Testis (tissue), 2 donors: ENCODE measurements at regions not wholly inside any gene's neighbourhood (a gene's known extent, or its start where the extent isn't known, plus 50 kb on each side); places are given as distances from the start of the nearest gene placed in this dataset.

Experiments
- DNase-seq: peaks from one replicate; pipeline ENCODE4 v3.0.0-alpha.2; 2019
- H3K27ac ChIP-seq, 2 donors: fragments of 200-600 bp; sonication (generic); one replicate each; pipeline ENCODE4 v1.5.1; 2019
- H3K27me3 ChIP-seq: fragments of 200-600 bp; sonication (generic); one replicate; pipeline ENCODE4 v1.5.1; 2019
- H3K36me3 ChIP-seq: fragments of 200-600 bp; sonication (generic); one replicate; pipeline ENCODE4 v1.5.1; 2017; ENCODE audit warnings: low read depth; ENCODE audit errors: missing control alignments
- H3K4me1 ChIP-seq: fragments of 200-600 bp; sonication (generic); one replicate; pipeline ENCODE4 v1.5.1; 2019
- H3K4me3 ChIP-seq, 2 donors: fragments of 200-600 bp; sonication (generic); one replicate each; pipeline ENCODE4 v1.5.1; 2017 to 2019
- H3K9me3 ChIP-seq: fragments of 200-600 bp; sonication (generic); one replicate; pipeline ENCODE4 v1.5.1; 2017
- POLR2A ChIP-seq: fragments of 450-650 bp; IDR thresholded peaks from one replicate; pipeline ENCODE4 v1.6.1; 2017; ENCODE audit warnings: antibody characterized with exemption, mild to moderate bottlenecking, moderate library complexity
- WGBS, 2 donors: methylation state at CpG; one replicate each; pipeline ENCODE4 v1.1.5; 2018; 5-methylcytosine and 5-hydroxymethylcytosine counted together
- intact Hi-C: fragments of 100-400 bp; cut with DNase I; formaldehyde crosslinking; loops from one replicate; pipeline ENCODE4 v1.15.1; 2023; ENCODE audit warnings: low total_unique reads
- TF ChIP-seq, protein P1 (sequence below), 3 experiments: fragments of 450-650 bp in 2 of 3; fragments of 200-600 bp in 1 of 3; sonication (generic) in 1 of 3; IDR thresholded peaks; one replicate each; pipeline ENCODE4 v1.5.1; 2016 to 2019; ENCODE audit warnings: antibody characterized with exemption in 3 of 3, mild to moderate bottlenecking in 2 of 3, moderate library complexity in 1 of 3

GRCh38 chr21:41561701-41562100, 53.7 kb upstream of the TMPRSS2 start:
- intact Hi-C loops = no loop called here
- TF ChIP-seq, protein P1, sequence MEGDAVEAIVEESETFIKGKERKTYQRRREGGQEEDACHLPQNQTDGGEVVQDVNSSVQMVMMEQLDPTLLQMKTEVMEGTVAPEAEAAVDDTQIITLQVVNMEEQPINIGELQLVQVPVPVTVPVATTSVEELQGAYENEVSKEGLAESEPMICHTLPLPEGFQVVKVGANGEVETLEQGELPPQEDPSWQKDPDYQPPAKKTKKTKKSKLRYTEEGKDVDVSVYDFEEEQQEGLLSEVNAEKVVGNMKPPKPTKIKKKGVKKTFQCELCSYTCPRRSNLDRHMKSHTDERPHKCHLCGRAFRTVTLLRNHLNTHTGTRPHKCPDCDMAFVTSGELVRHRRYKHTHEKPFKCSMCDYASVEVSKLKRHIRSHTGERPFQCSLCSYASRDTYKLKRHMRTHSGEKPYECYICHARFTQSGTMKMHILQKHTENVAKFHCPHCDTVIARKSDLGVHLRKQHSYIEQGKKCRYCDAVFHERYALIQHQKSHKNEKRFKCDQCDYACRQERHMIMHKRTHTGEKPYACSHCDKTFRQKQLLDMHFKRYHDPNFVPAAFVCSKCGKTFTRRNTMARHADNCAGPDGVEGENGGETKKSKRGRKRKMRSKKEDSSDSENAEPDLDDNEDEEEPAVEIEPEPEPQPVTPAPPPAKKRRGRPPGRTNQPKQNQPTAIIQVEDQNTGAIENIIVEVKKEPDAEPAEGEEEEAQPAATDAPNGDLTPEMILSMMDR (IDR thresholded peaks at IDR 0.05) = no peak
- no peak for TF ChIP-seq POLR2A
- Histone ChIP-seq H3K27me3 (no peaks in the 10 kb centered on the region), H3K4me3 (no peak overlapping the region), H3K4me1 (no peaks in the 10 kb centered on the region), H3K9me3 (no peaks in the 10 kb centered on the region), H3K27ac (no peak overlapping the region), H3K36me3 (no peaks in the 10 kb centered on the region)
- DNase-seq = no peak
- WGBS, 2 donors = 91 to 96% methylated on average over 4 of the region's 4 CpGs

DNA sequence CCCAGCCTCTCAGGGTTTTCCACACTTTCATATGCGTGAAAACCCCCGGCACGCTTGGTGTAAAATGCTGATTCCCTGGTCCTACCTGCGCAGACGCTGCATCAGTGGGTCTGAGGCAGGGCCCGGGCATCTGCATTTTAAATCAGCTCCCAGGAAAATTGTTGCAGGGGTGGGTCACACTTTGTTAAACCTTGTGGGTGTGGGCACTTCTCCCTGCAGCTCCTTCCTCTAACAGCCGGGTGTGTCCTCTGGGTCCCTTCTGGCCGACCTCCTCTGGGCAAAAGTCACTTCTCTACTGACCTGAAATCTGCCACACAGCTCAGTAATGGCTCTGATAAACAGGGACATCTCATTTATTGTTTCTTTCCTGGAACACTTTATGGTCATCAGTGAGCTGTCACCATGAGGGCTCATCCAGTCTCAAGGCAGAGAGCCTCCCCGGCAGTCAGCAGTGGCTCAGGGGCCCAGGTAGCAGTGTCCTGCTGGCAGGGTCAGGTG, 52.8 kb upstream of the TMPRSS2 start:
- no peak for DNase-seq
- TF ChIP-seq, protein P1 (IDR thresholded peaks at IDR 0.05) = no peak
- no peak for TF ChIP-seq POLR2A
- Histone ChIP-seq H3K4me1 (no peaks in the 10 kb centered on the region), H3K27ac (no peak overlapping the region), H3K9me3 (no peaks in the 10 kb centered on the region), H3K27me3 (no peaks in the 10 kb centered on the region), H3K36me3 (no peaks in the 10 kb centered on the region), H3K4me3 (no peak overlapping the region)
- intact Hi-C loops = no loop called here
- WGBS, 2 donors = 44 to 54% methylated on average over 8 to 9 of the region's 9 CpGs

DNA sequence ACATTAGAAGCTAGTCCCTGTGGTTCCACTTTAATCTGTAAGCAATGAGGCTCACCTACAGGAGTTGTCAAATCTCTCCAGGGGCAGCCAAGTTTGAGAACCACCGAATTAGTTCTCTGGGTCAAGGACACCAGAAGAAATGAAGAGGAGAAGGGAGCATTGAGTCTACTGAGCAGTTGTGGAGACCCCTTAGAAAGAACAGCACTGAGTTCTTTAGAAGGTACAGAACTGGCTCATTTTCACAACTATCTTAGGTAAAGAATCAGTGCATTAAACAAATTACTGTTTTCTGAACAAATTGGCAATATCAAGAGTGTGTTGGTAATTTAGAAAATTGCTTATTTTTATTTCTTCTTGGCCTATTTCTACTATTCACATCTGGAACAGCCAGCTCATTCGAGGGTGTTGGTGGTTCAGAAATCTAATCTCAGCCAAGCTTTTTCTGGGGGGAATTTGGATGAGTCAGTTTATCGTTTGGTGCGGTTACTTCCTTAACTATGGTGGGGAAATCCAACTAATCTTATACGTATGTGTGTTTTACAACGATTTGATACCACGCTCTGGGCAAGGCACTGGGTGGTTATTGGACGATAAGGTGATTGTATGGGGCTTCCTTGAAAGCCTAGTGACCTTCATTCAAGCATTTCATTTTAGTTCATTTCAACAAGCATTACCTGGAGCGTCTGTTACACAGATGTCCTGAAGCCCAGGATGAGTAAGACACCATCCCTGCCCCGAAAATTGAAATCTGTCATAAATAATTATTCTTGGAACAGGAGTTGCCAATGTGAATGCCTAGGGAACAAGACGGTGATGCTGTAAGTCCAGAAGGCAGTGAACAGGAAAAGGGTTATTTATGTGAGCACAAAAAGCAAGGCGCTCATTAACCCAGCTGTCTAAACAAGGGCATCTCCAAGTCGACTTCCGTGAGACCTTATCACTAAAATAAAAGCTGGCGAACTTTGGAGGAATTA, 52.0 kb upstream of the TMPRSS2 start:
- intact Hi-C loops = no loop called here
- TF ChIP-seq, protein P1 (IDR thresholded peaks at IDR 0.05) = no peak
- TF ChIP-seq POLR2A = no peak
- Histone ChIP-seq H3K4me3 (no peak overlapping the region), H3K27ac (no peak overlapping the region), H3K36me3 (no peaks in the 10 kb centered on the region), H3K27me3 (no peaks in the 10 kb centered on the region), H3K9me3 (no peaks in the 10 kb centered on the region), H3K4me1 (no peaks in the 10 kb centered on the region)
- DNase-seq = no peak
- 52 to 53% methylated on average over 15 of the region's 15 CpGs for WGBS, 2 donors

GRCh38 chr21:41558842-41559241, 50.9 kb upstream of the TMPRSS2 start:
- no peak overlapping the region for H3K4me3 ChIP-seq
- no peak for DNase-seq
- H3K9me3 ChIP-seq = no peaks in the 10 kb centered on the region
- intact Hi-C loops = no loop called here
- TF ChIP-seq, protein P1 (IDR thresholded peaks at IDR 0.05) = no peak
- no peak for TF ChIP-seq POLR2A
- H3K4me1 ChIP-seq = no peaks in the 10 kb centered on the region
- no peaks in the 10 kb centered on the region for H3K27me3 ChIP-seq
- no peaks in the 10 kb centered on the region for H3K36me3 ChIP-seq
- no peak overlapping the region for H3K27ac ChIP-seq
